ENCODE measurements at regions not wholly inside any gene's neighbourhood (a gene's known extent, or its start where the extent isn't known, plus 50 kb on each side); places are given as distances from the start of the nearest gene placed in this dataset.

GRCh38 chr3:110413266-110413665 lies 658.4 kb upstream of the NECTIN3 start:
- no peak for TF ChIP-seq CTCF (IDR thresholded peaks at IDR 0.05)
- TF ChIP-seq POLR2A (IDR thresholded peaks at IDR 0.05), result no peak

Measured in uterus (tissue), 2 donors.